HepG2 (cell line): ENCODE measurements at regions not wholly inside any gene's neighbourhood (a gene's known extent, or its start where the extent isn't known, plus 50 kb on each side); places are given as distances from the start of the nearest gene placed in this dataset.

ENCODE experiments used
- ATAC-seq: fragments of 200-7000 bp; cut with Tn5 transposase; 3 replicates; pipeline ENCODE4 v1.9.1; 2020; ENCODE audit warnings: mild to moderate bottlenecking, moderate library complexity
- BruUV-seq: library from RNA; stranded (reverse); fragments of 400-500 nt; replicated peaks from 2 replicates; lab custom pipeline; 2021; lab: Mats Ljungman, UMichigan
- CTCF ChIA-PET: fragments of 300-600 bp; formaldehyde crosslinking; extraction: SDS; loops from one replicate; lab custom pipeline; 2021; ENCODE audit warnings: low total read pairs, inconsistent platforms, low intra/inter-chr PET ratio; lab: Yijun Ruan, JAX
- POLR2A ChIA-PET: fragments of 350-600 bp; sonication (Branson Sonifier 250); formaldehyde crosslinking; loops from one replicate; lab custom pipeline; 2020; ENCODE audit warnings: antibody characterized with exemption, inconsistent platforms; lab: Yijun Ruan, JAX
- DNase-seq: peaks from one replicate; pipeline ENCODE4 v3.0.0-alpha.2; 2015; ENCODE audit warnings: low spot score
- FAIRE-seq: peaks from 3 replicates; lab custom pipeline; 2011; peaks lifted over from hg19 to GRCh38; lab: Jason Lieb, UNC
- H2AFZ ChIP-seq: one replicate; pipeline ENCODE4 v1.6.1; 2011; ENCODE audit warnings: low read length, inconsistent platforms
- H3K27ac ChIP-seq: fragments of 300-600 bp; 3 replicates; pipeline ENCODE4 v1.8.0; 2011; ENCODE audit warnings: mixed run types, mild to moderate bottlenecking, mixed read lengths, low read length, inconsistent platforms; ENCODE audit not compliant: insufficient read depth; ENCODE audit errors: extremely low read length
- H3K27me3 ChIP-seq, 2 experiments: fragments of 200-600 bp in 1 of 2; 2 replicates in 1 of 2; 3 replicates in 1 of 2; pipeline versions ENCODE4 v1.6.0 to v1.8.0; 2011; ENCODE audit warnings: low read length in 2 of 2, mild to moderate bottlenecking in 2 of 2, moderate library complexity in 2 of 2, inconsistent platforms in 1 of 2; ENCODE audit not compliant: insufficient read depth in 2 of 2, control insufficient read depth in 1 of 2
- H3K36me3 ChIP-seq, 2 experiments: fragments of 200-600 bp in 1 of 2; replicated peaks in 1 of 2; 2 replicates in 1 of 2; 3 replicates in 1 of 2; pipeline versions ENCODE4 v1.5.1 to v1.8.0; 2011; ENCODE audit warnings: low read length in 2 of 2, inconsistent platforms in 1 of 2; ENCODE audit not compliant: insufficient read depth in 2 of 2, control insufficient read depth in 1 of 2
- H3K4me1 ChIP-seq: 2 replicates; pipeline ENCODE4 v1.5.1; 2012; ENCODE audit warnings: low read length, inconsistent platforms; ENCODE audit not compliant: insufficient read depth
- H3K4me2 ChIP-seq: 2 replicates; pipeline ENCODE4 v1.6.0; 2011; ENCODE audit warnings: low read depth, low read length, inconsistent platforms
- H3K4me3 ChIP-seq, 3 experiments: fragments of 200-600 bp in 1 of 3; sonication (generic), shearing (Covaris generic) in 1 of 3; replicated peaks in 1 of 3; 2 replicates each; pipeline ENCODE4 v1.5.1; 2011 to 2016; ENCODE audit warnings: low read length in 3 of 3, inconsistent platforms in 2 of 3, low read depth in 2 of 3, mild to moderate bottlenecking in 2 of 3, control low read depth in 1 of 3, mixed read lengths in 1 of 3; ENCODE audit not compliant: insufficient read depth in 1 of 3
- H3K79me2 ChIP-seq: one replicate; pipeline ENCODE4 v1.6.1; 2011; ENCODE audit warnings: low read length, inconsistent platforms; ENCODE audit not compliant: insufficient read depth
- H3K9ac ChIP-seq: 2 replicates; pipeline ENCODE4 v1.6.0; 2011; ENCODE audit warnings: mild to moderate bottlenecking, low read depth, low read length, inconsistent platforms; ENCODE audit not compliant: insufficient read depth
- H3K9me3 ChIP-seq: 2 replicates; pipeline ENCODE4 v1.5.1; 2012; ENCODE audit warnings: mild to moderate bottlenecking, low read length
- H4K20me1 ChIP-seq: 2 replicates; pipeline ENCODE4 v1.6.0; 2011; ENCODE audit warnings: inconsistent platforms, mild to moderate bottlenecking, low read length, moderate library complexity; ENCODE audit not compliant: insufficient read depth
- NFE2L2 ChIP-seq: fragments of 150-350 bp; IDR thresholded peaks from 2 replicates; pipeline ENCODE4 v1.6.1; 2014; ENCODE audit warnings: low read length
- ZBTB4 ChIP-seq: sonication (generic); formaldehyde crosslinking; IDR thresholded peaks from 2 replicates; pipeline ENCODE4 v1.4.0; 2020; ENCODE audit warnings: missing genetic modification reagents, mild to moderate bottlenecking, borderline replicate concordance
- ZNF543 ChIP-seq: sonication (generic); formaldehyde crosslinking; IDR thresholded peaks from 2 replicates; pipeline ENCODE4 v1.4.0; 2020; ENCODE audit warnings: mild to moderate bottlenecking, missing genetic modification reagents
- WGBS: methylation state at CpG from one replicate; pipeline ENCODE4 v1.1.6; 2017; ENCODE audit warnings: low lambda C conversion rate; 5-methylcytosine and 5-hydroxymethylcytosine counted together
- in situ Hi-C: cut with HindIII; loops from 2 replicates; pipeline ENCODE4 v1.10.0; 2017; ENCODE audit warnings: low pct_unique_long_range_greater_than_20kb; ENCODE audit not compliant: extremely low pct_ligation_motif_present
- intact Hi-C: fragments of 100-400 bp; cut with micrococcal nuclease; formaldehyde crosslinking; loops from one replicate; pipeline ENCODE4 v1.10.0; 2022; ENCODE audit not compliant: unreplicated experiment

- H3K9ac ChIP-seq, result no peak overlapping the region
These were observed 60.7 kb upstream of the NIPBL start for GRCh38 chr5:36815871-36816270.

GRCh38 chr5:36820900-36821299, 55.7 kb upstream of the NIPBL start:
- no peaks in the 10 kb centered on the region for H3K36me3 ChIP-seq

More at GRCh38 chr5:36815871-36816270, 60.7 kb upstream of the NIPBL start:
- in situ Hi-C loops (no loop called here), intact Hi-C loops (no loop called here)
- no peaks in the 10 kb centered on the region for H3K79me2 ChIP-seq
- no peaks in the 10 kb centered on the region for H3K27me3 ChIP-seq
- DNase-seq (no peak), FAIRE-seq (no peak), ATAC-seq (no peak)
- H3K4me3 ChIP-seq, result no peak overlapping the region
- 0% methylated on average over 2 of the region's 2 CpGs for WGBS
- H3K36me3 ChIP-seq, result no peaks in the 10 kb centered on the region
- no peak for TF ChIP-seq ZBTB4 (CRISPR knock-in tag)
- ChIA-PET POLR2A (no interaction called here), CTCF (no interaction called here)
- H3K9me3 ChIP-seq, result no peaks in the 10 kb centered on the region
- no TSS peak for BruUV-seq
- H4K20me1 ChIP-seq, result no peaks in the 10 kb centered on the region
- no peak overlapping the region for H3K4me2 ChIP-seq
- no peak overlapping the region for H2AFZ ChIP-seq
- H3K4me1 ChIP-seq, result no peaks in the 10 kb centered on the region
- no peak overlapping the region for H3K27ac ChIP-seq

More at GRCh38 chr5:36820900-36821299, 55.7 kb upstream of the NIPBL start:
- FAIRE-seq (no peak), DNase-seq (no peak), ATAC-seq (no peak)
- ChIA-PET POLR2A (no interaction called here), CTCF (no interaction called here)
- Histone ChIP-seq H3K27ac (no peak overlapping the region), H3K79me2 (no peaks in the 10 kb centered on the region), H3K4me1 (no peaks in the 10 kb centered on the region), H4K20me1 (no peaks in the 10 kb centered on the region), H3K4me2 (no peak overlapping the region), H2AFZ (no peak overlapping the region), H3K4me3 (no peak overlapping the region), H3K9me3 (no peaks in the 10 kb centered on the region), H3K9ac (no peak overlapping the region), H3K27me3 (no peaks in the 10 kb centered on the region)
- intact Hi-C loops (no loop called here), in situ Hi-C loops (no loop called here)
- 38% methylated on average over 6 of the region's 6 CpGs for WGBS
- BruUV-seq, result no TSS peak
- TF ChIP-seq ZNF543 (CRISPR knock-in tag) (no peak), NFE2L2 (peak; percentile 18; the same call in 1 of the 2 replicates)
- TF ChIP-seq, all 625 proteins: peak for 1
